ENCODE measurements at regions not wholly inside any gene's neighbourhood (a gene's known extent, or its start where the extent isn't known, plus 50 kb on each side); places are given as distances from the start of the nearest gene placed in this dataset.
A peak's percentile ranks its signal among the peaks of the same experiment; 100 is the strongest.

- POLR2A ChIA-PET: no interaction called here
- FAIRE-seq (no peak), ATAC-seq (no peak), DNase-seq (ENCODE audit: low read depth in 1 of 2, low spot score in 1 of 2) (no peak)
- Histone ChIP-seq H3K9me3 (no peaks in the 10 kb centered on the region), H3K4me3 (no peak overlapping the region), H3K4me1 (no peaks in the 10 kb centered on the region), H3K27ac (no peak overlapping the region), H3K4me2 (no peak overlapping the region)
- CTCF ChIA-PET: interaction anchor here (1.0 to 3.2 kb wide), 5 partner anchors 11 to 948 kb away, joined by 3 to 13 read pairs (median 3); no protein-coding TSS in a partner anchor
- WGBS (ENCODE audit: missing lambda C conversion rate): 47% methylated on average over 5 of the region's 5 CpGs
- TF ChIP-seq CHD2 (IDR thresholded peaks at IDR 0.05; ENCODE audit: low read length, partially characterized antibody) (no peak), FOSB (CRISPR knock-in tag; IDR thresholded peaks at IDR 0.05) (no peak), SREBF2 (IDR thresholded peaks at IDR 0.05) (no peak), KDM5A (IDR thresholded peaks at IDR 0.05) (no peak), EHF (CRISPR knock-in tag; IDR thresholded peaks at IDR 0.05) (no peak), EP300 (IDR thresholded peaks at IDR 0.05) (no peak), TP53 (CRISPR knock-in tag; IDR thresholded peaks at IDR 0.05) (no peak), KDM1A (IDR thresholded peaks at IDR 0.05; ENCODE audit: low read depth) (no peak), GATA3 (IDR thresholded peaks at IDR 0.05; ENCODE audit: borderline replicate concordance) (no peak), RNF2 (IDR thresholded peaks at IDR 0.05; ENCODE audit: borderline replicate concordance, low read depth) (no peak)
- TF ChIP-seq, protein P1, sequence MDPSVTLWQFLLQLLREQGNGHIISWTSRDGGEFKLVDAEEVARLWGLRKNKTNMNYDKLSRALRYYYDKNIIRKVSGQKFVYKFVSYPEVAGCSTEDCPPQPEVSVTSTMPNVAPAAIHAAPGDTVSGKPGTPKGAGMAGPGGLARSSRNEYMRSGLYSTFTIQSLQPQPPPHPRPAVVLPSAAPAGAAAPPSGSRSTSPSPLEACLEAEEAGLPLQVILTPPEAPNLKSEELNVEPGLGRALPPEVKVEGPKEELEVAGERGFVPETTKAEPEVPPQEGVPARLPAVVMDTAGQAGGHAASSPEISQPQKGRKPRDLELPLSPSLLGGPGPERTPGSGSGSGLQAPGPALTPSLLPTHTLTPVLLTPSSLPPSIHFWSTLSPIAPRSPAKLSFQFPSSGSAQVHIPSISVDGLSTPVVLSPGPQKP (IDR thresholded peaks at IDR 0.05; ENCODE audit: low read depth, low read length): no peak
Measured at GRCh38 chr9:4389003-4389402, 89.1 kb upstream of the GLIS3 start.

- DNase-seq (ENCODE audit: low read depth in 1 of 2, low spot score in 1 of 2) (peak in 1 of 2 experiments; percentile 12), ATAC-seq (0 out of 6 replicates have a peak, but pooled peaks of 1 of the 2 experiments have one; percentile 35)
- POLR2A ChIA-PET: no interaction called here
Measured at GRCh38 chr9:4386819-4387218, 87.0 kb upstream of the GLIS3 start.

GRCh38 chr9:4384750-4385149 is 84.9 kb upstream of the GLIS3 start:
- TF ChIP-seq, protein P1 (IDR thresholded peaks at IDR 0.05; ENCODE audit: low read depth, low read length): no peak
- Histone ChIP-seq H3K9me3 (no peaks in the 10 kb centered on the region), H3K4me2 (no peak overlapping the region), H3K4me3 (no peak overlapping the region), H3K27ac (no peak overlapping the region), H3K4me1 (no peaks in the 10 kb centered on the region)
- ATAC-seq: no peak
- 54% methylated on average over 5 of the region's 5 CpGs for WGBS (ENCODE audit: missing lambda C conversion rate)
- CTCF ChIA-PET: interaction anchor here (0.8 to 4.0 kb wide), 6 partner anchors 10 to 1528 kb away, joined by 3 to 18 read pairs (median 3); no protein-coding TSS in a partner anchor
- FAIRE-seq: no peak
- DNase-seq (ENCODE audit: low read depth in 1 of 2, low spot score in 1 of 2): no peak
- POLR2A ChIA-PET: no interaction called here

More at GRCh38 chr9:4386819-4387218, 87.0 kb upstream of the GLIS3 start:
- TF ChIP-seq SMC3 (IDR thresholded peaks at IDR 0.05): no peak
- TF ChIP-seq RAD21 (conservative IDR thresholded peaks at IDR 0.05 in 1 of 2, IDR thresholded peaks at IDR 0.05 in 1 of 2): 0 out of 5 replicates have a peak, but pooled peaks of 1 of the 2 experiments have one; percentile 12
- no peak overlapping the region for H3K4me3 ChIP-seq
- no peak overlapping the region for H3K27ac ChIP-seq
- FAIRE-seq: no peak
- 77% methylated on average over 3 of the region's 3 CpGs for WGBS (ENCODE audit: missing lambda C conversion rate)
- no peaks in the 10 kb centered on the region for H3K4me1 ChIP-seq
- no peak overlapping the region for H3K4me2 ChIP-seq
- no peaks in the 10 kb centered on the region for H3K9me3 ChIP-seq
- CTCF ChIA-PET: interaction anchor here (1.1 to 3.2 kb wide), 6 partner anchors 11 to 655 kb away, joined by 3 to 13 read pairs (median 4); no protein-coding TSS in a partner anchor

- FAIRE-seq: no peak
- ChIA-PET POLR2A (no interaction called here), CTCF (interaction anchor here (0.8 to 4.0 kb wide), 12 partner anchors 9 to 605 kb away, joined by 3 to 18 read pairs (median 4); no protein-coding TSS in a partner anchor)
- Histone ChIP-seq H3K4me3 (no peak overlapping the region), H3K4me2 (no peak overlapping the region), H3K4me1 (no peaks in the 10 kb centered on the region), H3K27ac (no peak overlapping the region), H3K9me3 (no peaks in the 10 kb centered on the region)
- TF ChIP-seq RNF2 (IDR thresholded peaks at IDR 0.05; ENCODE audit: borderline replicate concordance, low read depth): no peak
- peak; percentile 55 for TF ChIP-seq SMC3 (IDR thresholded peaks at IDR 0.05)
- TF ChIP-seq HOXB5 (CRISPR knock-in tag; IDR thresholded peaks at IDR 0.05): no peak
- TF ChIP-seq, protein P2, sequence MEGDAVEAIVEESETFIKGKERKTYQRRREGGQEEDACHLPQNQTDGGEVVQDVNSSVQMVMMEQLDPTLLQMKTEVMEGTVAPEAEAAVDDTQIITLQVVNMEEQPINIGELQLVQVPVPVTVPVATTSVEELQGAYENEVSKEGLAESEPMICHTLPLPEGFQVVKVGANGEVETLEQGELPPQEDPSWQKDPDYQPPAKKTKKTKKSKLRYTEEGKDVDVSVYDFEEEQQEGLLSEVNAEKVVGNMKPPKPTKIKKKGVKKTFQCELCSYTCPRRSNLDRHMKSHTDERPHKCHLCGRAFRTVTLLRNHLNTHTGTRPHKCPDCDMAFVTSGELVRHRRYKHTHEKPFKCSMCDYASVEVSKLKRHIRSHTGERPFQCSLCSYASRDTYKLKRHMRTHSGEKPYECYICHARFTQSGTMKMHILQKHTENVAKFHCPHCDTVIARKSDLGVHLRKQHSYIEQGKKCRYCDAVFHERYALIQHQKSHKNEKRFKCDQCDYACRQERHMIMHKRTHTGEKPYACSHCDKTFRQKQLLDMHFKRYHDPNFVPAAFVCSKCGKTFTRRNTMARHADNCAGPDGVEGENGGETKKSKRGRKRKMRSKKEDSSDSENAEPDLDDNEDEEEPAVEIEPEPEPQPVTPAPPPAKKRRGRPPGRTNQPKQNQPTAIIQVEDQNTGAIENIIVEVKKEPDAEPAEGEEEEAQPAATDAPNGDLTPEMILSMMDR (IDR thresholded peaks at IDR 0.05): peak; percentile 70
- TF ChIP-seq RAD21 (conservative IDR thresholded peaks at IDR 0.05 in 1 of 2, IDR thresholded peaks at IDR 0.05 in 1 of 2): peak; percentile 82 to 84
- 20% methylated on average over 4 of the region's 4 CpGs for WGBS (ENCODE audit: missing lambda C conversion rate)
- peak in 1 of 2 experiments; percentile 72; a peak in 3 of 6 replicates for ATAC-seq
- DNase-seq (ENCODE audit: low read depth in 1 of 2, low spot score in 1 of 2): peak in 1 of 2 experiments; percentile 28
Measured at GRCh38 chr9:4382722-4383317, 83.0 kb upstream of the GLIS3 start.
